Common myeloid progenitor, CD34-positive (primary cell): ENCODE measurements at regions not wholly inside any gene's neighbourhood (a gene's known extent, or its start where the extent isn't known, plus 50 kb on each side); places are given as distances from the start of the nearest gene placed in this dataset.

Source experiments
- CTCF ChIA-PET: fragments of 350-600 bp; sonication (Branson Sonifier 250); formaldehyde crosslinking; loops from one replicate; lab custom pipeline; 2021; ENCODE audit warnings: antibody characterized with exemption; lab: Charles Lee
- POLR2A ChIA-PET: fragments of 350-600 bp; sonication (Branson Sonifier 250); formaldehyde crosslinking; loops from one replicate; lab custom pipeline; 2021; ENCODE audit warnings: antibody characterized with exemption; lab: Charles Lee
- DNase-seq, 3 donors: peaks; one replicate each; pipeline versions ENCODE4 v3.0.0 to v3.0.0-alpha.2; 2013
- H3K27ac ChIP-seq, 2 experiments: 1 replicate in 1 of 2; 2 replicates in 1 of 2; pipeline ENCODE4 v1.7.0; 2013; ENCODE audit warnings: inconsistent platforms in 2 of 2, low read length in 2 of 2, mild to moderate bottlenecking in 2 of 2, low read depth in 1 of 2, moderate library complexity in 1 of 2; ENCODE audit not compliant: severe bottlenecking in 2 of 2, insufficient read depth in 1 of 2, poor library complexity in 1 of 2
- H3K27me3 ChIP-seq, 5 experiments: replicated peaks in 2 of 5; 1 replicate in 3 of 5; 2 replicates in 2 of 5; pipeline versions ENCODE4 v1.6.1 to v1.7.0; 2013; ENCODE audit warnings: low read length in 4 of 5, mild to moderate bottlenecking in 2 of 5, moderate library complexity in 2 of 5, inconsistent platforms in 1 of 5; ENCODE audit not compliant: insufficient read depth in 5 of 5, control insufficient read depth in 4 of 5
- H3K36me3 ChIP-seq, 4 experiments: 1 replicate in 2 of 4; 2 replicates in 2 of 4; pipeline versions ENCODE4 v1.6.1 to v1.7.0; 2013; ENCODE audit warnings: low read length in 3 of 4, control low read depth in 1 of 4, mild to moderate bottlenecking in 1 of 4; ENCODE audit not compliant: control insufficient read depth in 4 of 4, insufficient read depth in 4 of 4
- H3K4me1 ChIP-seq, 4 experiments: 1 replicate in 3 of 4; 2 replicates in 1 of 4; pipeline versions ENCODE4 v1.6.1 to v1.7.1; 2013; ENCODE audit warnings: low read length in 3 of 4, mild to moderate bottlenecking in 3 of 4, control low read depth in 1 of 4, inconsistent platforms in 1 of 4, moderate library complexity in 1 of 4; ENCODE audit not compliant: control insufficient read depth in 4 of 4, insufficient read depth in 4 of 4; ENCODE audit errors: control extremely low read depth in 1 of 4
- H3K4me3 ChIP-seq, 7 experiments: 1 replicate in 4 of 7; 2 replicates in 3 of 7; pipeline versions ENCODE4 v1.5.1 to v1.7.0; 2013; ENCODE audit warnings: mild to moderate bottlenecking in 7 of 7, low read length in 6 of 7, moderate library complexity in 6 of 7, inconsistent platforms in 2 of 7, low read depth in 2 of 7, control low read depth in 1 of 7; ENCODE audit not compliant: insufficient read depth in 4 of 7, control insufficient read depth in 1 of 7; ENCODE audit errors: extremely low read depth in 1 of 7
- H3K9me3 ChIP-seq, 5 experiments: 1 replicate in 4 of 5; 2 replicates in 1 of 5; pipeline versions ENCODE4 v1.6.1 to v1.7.1; 2013; ENCODE audit warnings: low read length in 4 of 5, mild to moderate bottlenecking in 2 of 5, inconsistent platforms in 1 of 5, low read depth in 1 of 5, moderate library complexity in 1 of 5; ENCODE audit not compliant: control insufficient read depth in 4 of 5, insufficient read depth in 2 of 5; ENCODE audit errors: control extremely low read depth in 1 of 5
- WGBS: methylation state at CpG from one replicate; pipeline ENCODE4 v1.1.5; 2013; ENCODE audit not compliant: insufficient coverage; 5-methylcytosine and 5-hydroxymethylcytosine counted together

DNA sequence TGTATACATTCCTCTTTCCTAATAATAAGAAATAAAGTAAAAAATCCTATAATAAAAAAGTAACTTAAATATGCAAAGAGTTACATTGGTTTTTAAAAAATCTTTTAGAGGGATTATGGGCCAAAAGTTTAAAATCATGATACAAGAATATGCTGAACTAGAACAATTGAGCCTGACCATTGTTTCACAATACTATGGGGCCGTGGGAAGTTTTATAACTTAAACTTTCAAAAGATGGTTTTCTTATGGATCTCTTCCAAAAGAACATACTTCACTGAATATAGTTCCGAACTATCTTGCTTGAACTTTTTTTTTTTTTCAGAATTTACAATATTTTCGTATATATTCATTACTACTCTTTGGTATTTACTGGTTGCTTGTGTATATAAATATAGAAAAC is 97.6 kb downstream of the NFKBIZ start:
- WGBS, result 100% methylated on average over 1 of the region's 3 CpGs
- peaks cover 4 to 10% (median 7%) of the 10 kb centered on the region in 4 experiments for H3K4me1 ChIP-seq
- ChIA-PET CTCF (no interaction called here), POLR2A (no interaction called here)
- no peak overlapping the region for H3K27ac ChIP-seq
- H3K4me3 ChIP-seq, result no peak overlapping the region
- DNase-seq, result no peak
- no peaks in the 10 kb centered on the region for H3K27me3 ChIP-seq
- no peaks in the 10 kb centered on the region for H3K9me3 ChIP-seq
- no peaks in the 10 kb centered on the region for H3K36me3 ChIP-seq

DNA sequence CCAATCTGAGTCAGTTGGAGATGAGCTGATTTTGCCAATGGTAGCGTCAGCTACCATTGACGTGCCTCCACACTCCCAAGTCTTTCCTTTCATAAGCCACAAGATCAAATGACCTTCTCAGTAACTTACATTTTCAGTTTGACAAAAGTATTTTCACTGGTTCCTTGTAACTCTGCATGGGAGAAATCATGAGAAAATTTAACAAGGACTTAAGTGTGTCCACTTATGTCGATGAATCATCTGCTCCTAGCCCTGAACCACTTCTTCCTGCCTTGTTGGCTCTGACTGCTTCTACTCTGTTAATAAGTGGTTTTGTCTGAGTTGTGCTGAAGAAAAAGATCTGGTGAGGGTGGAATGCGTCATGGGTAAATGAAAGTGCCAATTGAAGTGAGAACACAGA is 101.2 kb downstream of the NFKBIZ start:
- ChIA-PET CTCF (no interaction called here), POLR2A (no interaction called here)
- Histone ChIP-seq H3K9me3 (no peaks in the 10 kb centered on the region), H3K27me3 (no peaks in the 10 kb centered on the region), H3K4me3 (no peak overlapping the region), H3K4me1 (peaks cover 0 to 2% (median 0%) of the 10 kb centered on the region in 4 experiments), H3K27ac (no peak overlapping the region), H3K36me3 (no peaks in the 10 kb centered on the region)
- 100% methylated on average over 3 of the region's 4 CpGs for WGBS
- DNase-seq, result peak in 1 of 3 donors; percentile 36

DNA sequence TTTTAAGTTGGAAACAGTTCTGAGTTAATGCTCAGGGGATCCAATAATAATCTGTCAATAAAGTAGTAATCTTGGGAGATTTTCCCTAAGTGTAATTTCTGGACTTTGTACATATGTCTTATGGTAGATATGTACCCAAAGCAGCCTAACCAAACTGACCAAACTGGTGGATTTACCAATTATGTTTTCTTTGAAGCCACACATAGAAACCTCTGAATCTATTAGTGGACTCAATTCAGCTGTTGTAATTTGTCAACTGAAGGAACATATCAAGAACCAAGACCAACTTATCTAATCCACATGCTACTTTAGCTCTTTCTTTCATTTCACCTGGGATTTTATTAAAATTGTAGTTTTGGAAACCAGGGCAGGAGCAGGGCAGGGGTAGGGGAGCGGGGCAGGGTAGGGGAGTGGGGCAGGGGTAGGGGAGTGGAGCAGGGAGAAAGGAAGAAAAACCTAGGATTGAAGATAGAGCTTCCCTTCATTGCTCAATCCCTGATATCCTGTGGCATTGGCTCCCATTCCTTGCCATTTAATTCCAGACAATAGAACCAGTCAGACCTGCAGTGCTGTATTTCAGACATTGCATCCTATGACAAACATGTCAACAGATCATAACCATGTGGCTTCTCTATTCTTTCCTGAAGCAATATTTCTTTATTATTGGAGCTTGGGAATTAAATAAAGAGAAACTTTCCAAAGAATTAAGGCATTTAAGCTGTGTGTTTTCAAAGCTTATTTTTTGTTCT is 101.8 kb downstream of the NFKBIZ start:
- WGBS, result no CpG with 5 or more reads among the region's 1 CpG
- Histone ChIP-seq H3K27ac (no peak overlapping the region), H3K9me3 (no peaks in the 10 kb centered on the region), H3K4me3 (no peak overlapping the region), H3K4me1 (peaks cover 0 to 2% (median 0%) of the 10 kb centered on the region in 4 experiments), H3K36me3 (no peaks in the 10 kb centered on the region), H3K27me3 (no peaks in the 10 kb centered on the region)
- DNase-seq, result no peak
- CTCF ChIA-PET, result interaction anchor here (1.0 to 1.3 kb wide), 2 partner anchors 12 to 143 kb away, joined by 3 to 5 read pairs; no protein-coding TSS in a partner anchor
- POLR2A ChIA-PET, result no interaction called here

DNA sequence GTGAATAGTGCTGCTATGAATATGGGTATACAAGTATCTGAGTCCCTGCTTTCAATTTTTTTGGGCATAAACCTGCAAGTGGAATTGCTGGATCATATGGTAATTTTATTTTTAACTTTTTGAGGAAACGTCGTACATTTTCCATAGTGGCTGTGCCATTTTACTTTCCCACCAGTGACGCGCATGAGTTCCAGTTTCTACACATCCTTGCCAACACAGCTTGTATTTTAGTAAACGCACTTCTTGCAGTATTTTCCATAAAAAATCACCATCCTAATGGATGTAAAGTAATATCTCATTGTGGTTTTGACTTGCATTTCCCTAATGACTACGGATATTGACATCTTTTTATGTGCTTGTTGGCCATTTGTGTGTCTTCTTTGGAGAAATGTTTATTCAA is 105.0 kb downstream of the NFKBIZ start:
- H3K4me1 ChIP-seq, result peaks cover 0 to 2% (median 0%) of the 10 kb centered on the region in 4 experiments
- ChIA-PET CTCF (no interaction called here), POLR2A (no interaction called here)
- no peak for DNase-seq
- H3K36me3 ChIP-seq, result no peaks in the 10 kb centered on the region
- H3K9me3 ChIP-seq, result no peaks in the 10 kb centered on the region
- no peak overlapping the region for H3K27ac ChIP-seq
- 86% methylated on average over 4 of the region's 6 CpGs for WGBS
- no peaks in the 10 kb centered on the region for H3K27me3 ChIP-seq
- H3K4me3 ChIP-seq, result no peak overlapping the region

DNA sequence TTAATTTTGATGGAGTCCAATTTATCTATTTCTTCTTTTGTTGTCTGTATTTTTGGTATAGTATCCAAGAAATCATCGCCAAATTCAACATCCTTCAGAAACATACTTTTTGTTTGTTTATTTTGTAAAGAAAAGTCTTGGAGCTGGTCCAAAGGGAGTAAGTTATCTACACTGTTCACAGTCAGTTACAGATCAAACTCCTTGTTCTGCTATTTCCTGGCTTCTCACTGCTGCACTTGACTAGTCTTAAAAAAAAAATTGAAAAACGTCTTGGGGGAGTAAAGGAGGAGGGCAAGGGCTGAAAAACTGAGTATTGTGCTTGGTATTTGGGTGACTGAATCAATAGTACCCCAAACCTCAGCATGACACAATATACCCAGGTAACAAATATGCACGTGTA is 105.6 kb downstream of the NFKBIZ start:
- no peak overlapping the region for H3K27ac ChIP-seq
- H3K27me3 ChIP-seq, result no peaks in the 10 kb centered on the region
- H3K36me3 ChIP-seq, result no peaks in the 10 kb centered on the region
- H3K9me3 ChIP-seq, result no peaks in the 10 kb centered on the region
- H3K4me3 ChIP-seq, result no peak overlapping the region
- peaks cover 0 to 2% (median 0%) of the 10 kb centered on the region in 4 experiments for H3K4me1 ChIP-seq
- CTCF ChIA-PET, result no interaction called here
- POLR2A ChIA-PET, result no interaction called here
- no CpG with 5 or more reads among the region's 3 CpGs for WGBS
- DNase-seq, result no peak

DNA sequence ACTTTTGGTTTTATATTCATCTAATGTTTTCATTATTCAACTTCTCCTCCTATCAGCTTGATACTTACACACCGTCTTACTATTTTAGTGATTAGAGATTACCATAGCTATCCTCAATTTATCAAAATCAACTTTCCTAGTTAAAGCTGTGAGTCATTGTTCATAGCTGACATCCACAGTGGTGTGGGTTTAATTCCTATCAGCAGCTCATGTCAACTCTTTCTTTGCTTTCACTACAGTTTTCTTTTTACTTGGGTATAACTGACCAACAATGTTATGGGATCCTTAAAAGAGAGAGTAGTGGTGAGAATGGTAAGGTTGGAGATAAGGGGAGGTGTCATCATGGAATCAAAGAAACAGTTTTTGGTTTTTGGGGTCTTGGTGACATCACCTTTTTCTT is 112.7 kb downstream of the NFKBIZ start:
- Histone ChIP-seq H3K27ac (no peak overlapping the region), H3K9me3 (peaks cover 0 to 8% (median 0%) of the 10 kb centered on the region in 5 experiments), H3K4me3 (no peak overlapping the region), H3K36me3 (no peaks in the 10 kb centered on the region), H3K27me3 (no peaks in the 10 kb centered on the region), H3K4me1 (no peaks in the 10 kb centered on the region)
- DNase-seq, result no peak
- 78% methylated on average over 1 of the region's 1 CpG for WGBS
- CTCF ChIA-PET, result interaction anchor here (1.1 to 1.4 kb wide), 2 partner anchors 14 to 22 kb away, joined by 3 read pairs; no protein-coding TSS in a partner anchor
- POLR2A ChIA-PET, result no interaction called here

DNA sequence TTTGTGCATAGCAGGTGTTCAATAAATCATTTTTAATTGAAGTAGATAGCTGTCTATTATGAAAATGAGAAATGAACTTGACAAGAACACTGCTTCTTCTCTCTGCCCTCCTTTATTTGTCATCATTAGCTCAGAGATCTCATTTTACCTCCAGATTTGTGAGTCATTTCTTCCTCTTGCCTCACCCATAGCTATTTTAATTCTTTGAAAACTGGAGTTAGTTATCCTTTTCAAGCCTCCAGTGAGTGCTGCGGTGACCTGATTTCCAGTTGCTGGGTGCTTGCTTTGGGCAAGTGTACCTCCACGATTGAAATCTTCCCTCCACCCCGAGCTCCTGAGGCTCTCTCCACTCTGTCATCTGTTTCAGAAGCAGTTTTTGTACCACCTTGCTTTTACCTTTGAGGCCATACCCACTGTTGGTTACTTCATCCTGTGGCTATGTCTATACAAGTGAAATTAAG is 114.6 kb downstream of the NFKBIZ start:
- ChIA-PET POLR2A (no interaction called here), CTCF (interaction anchor here (1.0 to 1.3 kb wide), 3 partner anchors 12 to 22 kb away, joined by 3 read pairs; no protein-coding TSS in a partner anchor)
- no peak for DNase-seq
- Histone ChIP-seq H3K4me3 (no peak overlapping the region), H3K9me3 (peaks cover 0 to 10% (median 0%) of the 10 kb centered on the region in 5 experiments), H3K27ac (no peak overlapping the region), H3K27me3 (no peaks in the 10 kb centered on the region), H3K36me3 (no peaks in the 10 kb centered on the region), H3K4me1 (no peaks in the 10 kb centered on the region)
- 93% methylated on average over 3 of the region's 3 CpGs for WGBS
